Colonic mucosa (tissue), 4 donors: ENCODE measurements at regions not wholly inside any gene's neighbourhood (a gene's known extent, or its start where the extent isn't known, plus 50 kb on each side); places are given as distances from the start of the nearest gene placed in this dataset.

ENCODE experiments used
- DNase-seq: peaks from one replicate; pipeline ENCODE4 v3.0.0-alpha.2; 2020
- H3K27ac ChIP-seq: fragments of 200-600 bp; one replicate; pipeline ENCODE4 v1.8.0; 2021
- H3K27me3 ChIP-seq: fragments of 200-600 bp; one replicate; pipeline ENCODE4 v1.8.0; 2021
- H3K36me3 ChIP-seq: fragments of 200-600 bp; one replicate; pipeline ENCODE4 v1.8.0; 2021
- H3K4me1 ChIP-seq: fragments of 200-600 bp; one replicate; pipeline ENCODE4 v1.8.0; 2021; ENCODE audit warnings: mild to moderate bottlenecking
- H3K4me3 ChIP-seq: fragments of 200-600 bp; one replicate; pipeline ENCODE4 v1.8.0; 2021
- H3K9ac ChIP-seq, 2 donors: one replicate each; pipeline ENCODE4 v1.7.0; 2013; ENCODE audit warnings: control low read depth in 2 of 2, low read depth in 2 of 2, low read length in 2 of 2
- H3K9me3 ChIP-seq: fragments of 200-600 bp; one replicate; pipeline ENCODE4 v1.8.0; 2021
- intact Hi-C: fragments of 100-400 bp; cut with DNase I; formaldehyde crosslinking; loops from one replicate; pipeline ENCODE4 v1.14.1; 2022
- TF ChIP-seq, protein P1 (sequence below): fragments of 200-600 bp; IDR thresholded peaks from one replicate; pipeline ENCODE4 v1.8.0; 2022; ENCODE audit warnings: antibody characterized with exemption, mild to moderate bottlenecking
- donor health status: healthy.
- donor health status: DM: no; HTN: no; CAD: no.
- donor health status: DM: no; HTN: no; CAD: no.

DNA sequence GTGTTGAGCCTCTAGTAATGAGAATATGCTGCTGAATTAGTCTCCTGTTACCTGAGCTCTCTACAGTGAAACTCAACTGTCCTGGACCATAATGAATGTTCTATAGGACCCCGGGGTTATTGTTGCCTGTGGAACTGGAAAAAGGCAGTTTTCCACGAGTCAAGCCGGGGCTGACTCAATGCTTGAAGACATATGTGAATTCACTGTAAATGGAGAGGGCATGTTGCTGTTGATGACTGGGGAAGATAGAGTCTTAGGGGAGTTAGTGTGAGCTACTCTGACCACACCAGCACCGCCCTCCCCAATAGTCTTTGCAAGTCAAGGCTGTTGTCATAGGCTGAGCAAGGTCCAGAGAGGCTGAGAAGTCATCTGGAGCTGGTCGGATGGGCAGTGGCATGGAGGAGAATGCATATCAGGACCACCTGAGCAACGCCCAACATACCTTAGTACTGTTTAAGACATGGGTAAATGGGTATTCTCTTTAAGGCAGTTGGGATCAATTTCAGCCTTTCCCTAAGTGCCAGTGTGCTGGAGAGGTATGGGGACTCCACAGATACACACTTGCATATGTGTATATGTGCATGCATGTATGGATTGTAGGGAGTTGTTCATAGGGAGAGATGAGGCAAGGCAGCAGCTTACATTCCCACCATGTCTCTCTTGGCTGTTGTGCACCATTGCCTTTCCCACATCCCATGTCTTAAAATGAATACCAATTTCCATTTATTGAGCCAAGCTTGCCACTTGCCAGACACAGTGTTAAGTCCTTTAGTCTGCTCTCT is 230.1 kb upstream of the NAV2 start:
- Histone ChIP-seq H3K27me3 (no peaks in the 10 kb centered on the region), H3K4me1 (no peaks in the 10 kb centered on the region), H3K36me3 (no peaks in the 10 kb centered on the region), H3K9me3 (no peaks in the 10 kb centered on the region), H3K27ac (no peak overlapping the region), H3K4me3 (no peak overlapping the region), H3K9ac (no peak overlapping the region)
- no peak for DNase-seq
- TF ChIP-seq, protein P1, sequence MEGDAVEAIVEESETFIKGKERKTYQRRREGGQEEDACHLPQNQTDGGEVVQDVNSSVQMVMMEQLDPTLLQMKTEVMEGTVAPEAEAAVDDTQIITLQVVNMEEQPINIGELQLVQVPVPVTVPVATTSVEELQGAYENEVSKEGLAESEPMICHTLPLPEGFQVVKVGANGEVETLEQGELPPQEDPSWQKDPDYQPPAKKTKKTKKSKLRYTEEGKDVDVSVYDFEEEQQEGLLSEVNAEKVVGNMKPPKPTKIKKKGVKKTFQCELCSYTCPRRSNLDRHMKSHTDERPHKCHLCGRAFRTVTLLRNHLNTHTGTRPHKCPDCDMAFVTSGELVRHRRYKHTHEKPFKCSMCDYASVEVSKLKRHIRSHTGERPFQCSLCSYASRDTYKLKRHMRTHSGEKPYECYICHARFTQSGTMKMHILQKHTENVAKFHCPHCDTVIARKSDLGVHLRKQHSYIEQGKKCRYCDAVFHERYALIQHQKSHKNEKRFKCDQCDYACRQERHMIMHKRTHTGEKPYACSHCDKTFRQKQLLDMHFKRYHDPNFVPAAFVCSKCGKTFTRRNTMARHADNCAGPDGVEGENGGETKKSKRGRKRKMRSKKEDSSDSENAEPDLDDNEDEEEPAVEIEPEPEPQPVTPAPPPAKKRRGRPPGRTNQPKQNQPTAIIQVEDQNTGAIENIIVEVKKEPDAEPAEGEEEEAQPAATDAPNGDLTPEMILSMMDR, result no peak
- intact Hi-C loops, result no loop called here

DNA sequence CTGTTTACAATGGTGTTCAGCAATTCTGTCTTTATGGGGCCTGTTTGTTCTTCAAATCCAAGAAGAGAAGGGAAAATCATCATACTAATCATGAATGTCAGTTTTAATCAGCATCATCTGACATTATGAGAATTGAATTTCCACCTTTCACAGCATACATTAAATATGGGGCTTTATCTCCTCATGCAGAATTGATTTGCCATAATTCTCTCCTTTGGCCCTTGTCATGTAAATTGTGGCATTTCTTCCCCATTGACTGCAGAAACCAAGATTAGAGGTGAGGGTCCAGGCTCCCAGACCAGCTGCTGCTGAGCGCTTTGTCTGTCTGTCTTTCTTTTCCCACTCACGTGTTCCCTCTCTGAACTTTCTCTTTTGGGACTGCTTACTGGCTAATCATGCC is 232.1 kb upstream of the NAV2 start:
- H3K9ac ChIP-seq, result no peak overlapping the region
- TF ChIP-seq, protein P1, result no peak
- no peak overlapping the region for H3K27ac ChIP-seq
- no peak overlapping the region for H3K4me3 ChIP-seq
- no peaks in the 10 kb centered on the region for H3K4me1 ChIP-seq
- H3K27me3 ChIP-seq, result no peaks in the 10 kb centered on the region
- intact Hi-C loops, result no loop called here
- no peaks in the 10 kb centered on the region for H3K36me3 ChIP-seq
- H3K9me3 ChIP-seq, result no peaks in the 10 kb centered on the region
- no peak for DNase-seq

DNA sequence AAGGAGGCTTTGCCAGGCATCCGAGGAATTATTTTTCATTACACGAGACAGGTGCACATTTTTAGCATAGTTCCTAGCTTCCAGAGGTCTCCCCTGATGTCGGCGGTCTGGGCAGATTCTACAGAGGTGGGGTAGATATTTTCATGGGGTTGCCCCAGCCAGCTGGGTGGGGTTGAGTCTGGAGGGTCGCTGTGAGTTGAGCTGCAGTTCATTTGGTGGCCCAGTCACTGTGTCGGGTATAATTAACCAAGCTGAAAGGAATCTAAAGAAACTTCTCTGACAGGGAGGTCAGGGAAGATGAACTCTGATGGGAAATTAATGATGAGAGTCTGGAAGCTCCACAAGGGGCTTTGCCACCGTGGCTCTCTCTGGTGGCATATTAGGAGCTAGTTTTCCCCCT is 233.7 kb upstream of the NAV2 start:
- Histone ChIP-seq H3K9ac (no peak overlapping the region), H3K9me3 (no peaks in the 10 kb centered on the region), H3K4me3 (no peak overlapping the region), H3K36me3 (no peaks in the 10 kb centered on the region), H3K27me3 (no peaks in the 10 kb centered on the region), H3K27ac (no peak overlapping the region), H3K4me1 (no peaks in the 10 kb centered on the region)
- intact Hi-C loops, result no loop called here
- TF ChIP-seq, protein P1, result no peak
- no peak for DNase-seq

DNA sequence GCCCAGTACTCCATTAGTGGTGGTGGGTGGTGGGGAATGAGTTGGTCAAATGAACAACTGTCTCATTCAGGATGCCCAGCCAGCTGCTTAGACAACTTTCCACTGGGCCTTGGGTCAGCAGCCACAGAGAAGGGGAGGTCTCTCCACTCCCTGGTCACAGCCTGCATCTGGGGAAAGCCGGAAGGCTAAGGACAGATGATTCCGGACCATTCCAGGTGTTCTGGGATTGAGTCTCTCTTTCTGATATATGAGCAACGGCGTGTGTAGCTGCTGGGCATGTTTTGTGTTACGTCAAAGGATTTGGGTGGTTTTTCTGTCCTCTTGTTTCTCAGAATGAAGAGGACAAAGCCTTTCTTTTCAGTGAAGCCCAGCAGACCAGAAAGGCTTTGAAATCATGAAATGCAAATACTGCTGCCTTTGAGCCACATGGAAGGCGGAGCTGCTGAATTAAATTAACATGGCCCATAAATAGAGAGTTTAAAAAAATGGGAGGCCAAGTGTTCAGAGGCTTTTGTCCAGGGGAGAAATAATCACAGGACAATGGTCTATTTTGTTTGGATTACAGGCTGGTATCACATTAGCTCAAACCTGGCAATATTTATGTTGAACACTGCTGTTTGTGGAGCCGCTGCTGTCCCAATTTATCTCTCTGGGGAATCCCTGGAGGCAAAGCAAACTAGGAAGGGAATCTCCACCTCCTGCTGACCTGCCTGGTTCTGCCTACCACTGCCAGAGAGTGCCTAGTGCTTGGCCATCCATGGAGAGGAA is 234.4 kb upstream of the E2F8 start:
- no peaks in the 10 kb centered on the region for H3K4me1 ChIP-seq
- H3K4me3 ChIP-seq, result no peak overlapping the region
- no peak overlapping the region for H3K27ac ChIP-seq
- H3K9me3 ChIP-seq, result no peaks in the 10 kb centered on the region
- intact Hi-C loops, result no loop called here
- no peaks in the 10 kb centered on the region for H3K27me3 ChIP-seq
- TF ChIP-seq, protein P1, result no peak
- no peaks in the 10 kb centered on the region for H3K36me3 ChIP-seq
- no peak for DNase-seq
- no peak overlapping the region for H3K9ac ChIP-seq

DNA sequence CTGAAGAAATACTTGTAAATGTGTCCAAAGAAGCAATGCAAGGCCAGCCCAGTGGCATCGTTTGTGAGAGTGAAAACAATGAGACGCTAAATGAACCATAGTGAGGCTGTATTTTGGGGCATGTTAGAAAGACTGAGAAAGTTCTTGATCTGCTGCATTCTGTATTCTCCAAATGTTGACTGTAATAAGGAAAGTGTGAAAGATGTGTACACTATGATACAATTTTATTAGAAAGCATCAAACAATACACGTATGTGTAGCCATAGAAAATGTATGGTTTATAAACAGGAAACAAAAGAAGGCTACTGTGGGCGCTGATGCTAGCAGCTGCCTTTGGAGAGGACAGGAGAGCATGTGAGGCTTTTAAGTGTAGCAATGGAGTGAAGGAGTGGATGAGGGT is 233.5 kb upstream of the E2F8 start:
- Histone ChIP-seq H3K4me1 (no peaks in the 10 kb centered on the region), H3K27me3 (no peaks in the 10 kb centered on the region), H3K9me3 (no peaks in the 10 kb centered on the region), H3K27ac (no peak overlapping the region), H3K4me3 (no peak overlapping the region), H3K9ac (no peak overlapping the region), H3K36me3 (no peaks in the 10 kb centered on the region)
- intact Hi-C loops, result no loop called here
- TF ChIP-seq, protein P1, result no peak
- no peak for DNase-seq
